T47D (cell line): ENCODE measurements at regions not wholly inside any gene's neighbourhood (a gene's known extent, or its start where the extent isn't known, plus 50 kb on each side); places are given as distances from the start of the nearest gene placed in this dataset.
"Not testable (repeated sequence)": the region's sequence is repeated elsewhere in the genome, so short reads cannot be mapped to it uniquely, and the experiment has no call there.

Source experiments
- DNase-seq, 2 experiments: peaks; one replicate each; pipeline versions ENCODE4 v3.0.0 to v3.0.0-alpha.2; 2011 to 2012; ENCODE audit warnings: low read depth in 1 of 2, low spot score in 1 of 2
- JUND ChIP-seq: IDR thresholded peaks from 2 replicates; pipeline ENCODE4 v1.6.1; 2012; ENCODE audit warnings: low read depth
- in situ Hi-C: cut with HindIII; loops from 2 replicates; pipeline ENCODE4 v1.10.0; 2016; ENCODE audit warnings: low sequenced_read_pairs, low pct_unique_long_range_greater_than_20kb

DNA sequence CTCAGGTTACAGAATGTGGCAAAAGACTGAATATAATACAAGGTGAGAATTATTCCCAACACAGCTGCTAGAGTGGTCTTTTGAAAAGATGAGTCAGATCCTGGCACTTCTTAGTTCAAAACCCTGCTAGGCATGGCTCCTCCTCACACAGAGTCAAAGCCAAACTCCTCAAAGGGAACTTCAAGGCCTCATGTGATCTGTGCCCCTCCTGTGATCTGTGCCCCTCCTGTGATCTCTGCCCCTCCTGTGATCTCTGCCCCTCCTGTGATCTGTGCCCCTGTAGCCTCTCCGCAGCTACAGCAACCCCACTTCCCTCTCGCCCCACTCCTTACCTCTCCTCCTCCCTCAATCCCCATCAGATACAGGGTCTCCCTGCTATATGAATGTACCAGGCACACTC is 525.5 kb upstream of the CCNG1 start:
- no peak for TF ChIP-seq JUND
- no peak for DNase-seq
- in situ Hi-C loops = no loop called here

DNA sequence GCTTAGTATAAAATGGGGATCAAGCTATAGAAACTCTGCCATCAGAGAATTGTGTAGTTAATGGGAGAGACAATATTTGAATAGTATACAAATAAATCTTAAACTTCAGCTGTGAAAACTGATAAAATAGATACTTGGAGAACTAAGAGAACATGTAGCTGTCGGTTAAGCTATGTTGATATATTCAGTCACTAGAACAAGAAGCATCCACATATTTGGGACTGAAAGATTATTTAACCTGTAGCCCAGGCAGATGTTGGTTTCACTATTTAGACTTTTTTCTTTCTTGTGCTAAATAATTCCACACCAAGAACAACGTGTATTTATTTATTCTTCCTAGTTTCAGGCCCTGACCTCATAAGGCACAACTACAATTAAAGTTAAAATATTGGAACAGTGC is 521.0 kb upstream of the CCNG1 start:
- in situ Hi-C loops = no loop called here
- DNase-seq = no peak
- TF ChIP-seq JUND = no peak

DNA sequence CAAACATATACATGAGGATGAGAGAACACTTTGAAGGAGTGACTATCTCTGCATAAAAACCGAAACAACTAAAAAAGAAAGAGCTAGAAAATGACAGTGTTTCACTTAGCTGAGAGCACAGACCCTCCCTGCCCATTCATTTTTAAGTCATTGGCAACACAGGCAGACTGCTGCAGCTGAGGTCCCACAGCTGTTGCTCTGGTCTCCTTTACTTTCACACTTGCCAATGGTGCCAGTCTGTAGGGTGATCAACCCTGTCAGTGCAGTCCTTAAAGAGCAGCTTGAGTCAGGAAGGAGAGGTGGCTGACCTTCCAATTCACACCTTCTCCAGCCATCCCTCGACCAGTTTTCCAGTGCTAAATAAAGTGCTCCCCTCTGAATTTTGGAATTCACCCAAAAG is 508.3 kb upstream of the CCNG1 start:
- in situ Hi-C loops = no loop called here
- no peak for DNase-seq
- no peak for TF ChIP-seq JUND

DNA sequence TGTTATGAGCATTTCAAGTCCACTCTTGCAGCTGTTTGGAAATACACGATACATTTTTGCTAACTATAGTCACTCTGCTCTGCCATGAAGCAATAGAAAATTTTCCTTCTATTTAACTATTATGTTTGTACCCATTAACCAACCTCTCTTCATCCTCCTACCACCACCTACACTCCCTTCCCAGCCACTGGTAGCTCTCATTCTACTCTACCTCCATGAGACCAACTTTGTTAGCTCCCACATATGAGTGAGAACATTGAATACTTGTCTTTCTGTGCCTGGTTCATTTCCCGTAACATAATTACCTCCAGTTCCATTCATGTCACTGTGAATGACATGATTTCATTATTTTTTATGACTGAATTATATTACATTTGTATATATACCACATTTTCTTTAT is 505.9 kb upstream of the CCNG1 start:
- in situ Hi-C loops = no loop called here
- no peak for DNase-seq
- TF ChIP-seq JUND = no peak

DNA sequence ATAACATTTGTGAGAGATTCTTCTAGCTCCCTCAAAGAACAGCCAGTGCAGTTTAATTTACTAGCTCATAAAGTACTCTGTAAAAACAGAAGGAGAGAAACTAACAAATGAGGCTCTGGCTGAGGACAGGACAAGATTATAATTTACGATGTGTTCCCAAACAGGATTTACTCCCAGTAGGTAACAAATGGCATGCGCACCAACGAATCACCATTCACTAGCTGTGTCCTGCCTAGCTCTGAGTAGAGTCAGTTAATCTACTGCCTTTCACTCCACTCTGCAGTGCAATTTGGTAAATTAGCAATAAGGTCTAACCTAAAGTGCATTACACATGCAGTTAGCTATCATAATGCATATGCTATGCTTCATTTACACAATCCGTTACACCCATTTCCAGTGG is 497.4 kb upstream of the CCNG1 start:
- in situ Hi-C loops = no loop called here
- TF ChIP-seq JUND = no peak
- no peak for DNase-seq

DNA sequence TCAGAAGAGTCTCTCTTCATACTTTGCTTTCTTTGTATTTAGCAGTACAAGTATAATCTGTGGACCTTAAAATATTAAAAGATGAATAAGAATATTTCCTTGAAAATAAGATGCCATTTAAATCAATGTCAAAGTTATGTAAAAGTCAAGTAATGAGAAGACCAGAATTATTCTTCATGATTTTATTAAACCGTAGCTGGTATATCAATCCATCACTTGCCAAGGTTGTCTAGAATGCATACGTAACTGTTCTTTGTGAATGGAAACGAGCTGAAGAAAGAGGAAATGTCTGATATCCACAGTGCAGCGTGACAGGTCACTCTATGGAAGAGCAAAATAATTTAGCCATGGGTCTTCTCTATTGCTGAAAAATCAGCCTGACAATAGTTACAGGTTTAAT is 488.7 kb upstream of the CCNG1 start:
- no peak for TF ChIP-seq JUND
- in situ Hi-C loops = no loop called here
- no peak for DNase-seq

DNA sequence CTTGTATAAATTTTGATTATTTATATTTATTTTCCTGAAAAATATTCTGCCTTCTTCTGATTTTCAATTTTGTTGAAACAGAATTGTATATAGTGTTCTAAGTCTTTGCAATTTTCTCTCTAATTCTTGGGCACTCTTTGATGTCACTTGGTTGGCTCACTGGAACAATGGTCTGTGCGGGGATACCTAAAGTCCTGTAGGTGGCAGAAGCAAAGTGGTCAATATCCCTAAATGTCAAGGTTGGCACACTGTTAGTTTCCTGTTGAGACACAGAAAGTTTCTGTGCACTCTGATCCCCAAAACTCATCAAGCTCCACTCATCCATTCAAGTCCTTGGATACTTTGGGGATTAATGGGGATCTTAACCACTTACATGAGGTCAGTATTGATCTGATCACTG is 480.8 kb upstream of the CCNG1 start:
- DNase-seq = peak in 1 of 2 experiments; percentile 10
- no peak for TF ChIP-seq JUND
- in situ Hi-C loops = no loop called here

DNA sequence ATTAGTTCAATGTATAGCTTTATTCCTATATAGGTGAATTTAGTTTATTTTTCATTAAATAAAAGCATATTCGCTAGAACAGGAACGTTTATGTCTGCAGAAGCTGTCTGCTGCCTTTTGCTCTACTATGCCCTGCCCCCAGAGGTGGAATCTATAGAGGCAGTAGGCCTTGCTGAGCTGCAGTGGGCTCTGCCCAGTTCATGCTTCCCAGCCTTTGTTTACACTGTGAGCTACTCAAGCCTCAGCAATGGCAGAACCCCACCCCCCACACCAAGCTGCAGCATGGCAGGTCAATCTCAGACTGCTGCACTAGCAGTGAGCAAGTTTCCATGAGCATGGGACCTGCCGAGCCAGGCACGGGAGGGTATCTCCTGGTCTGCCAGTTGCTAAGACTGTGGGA is 473.3 kb upstream of the CCNG1 start:
- not testable (repeated sequence) for DNase-seq

DNA sequence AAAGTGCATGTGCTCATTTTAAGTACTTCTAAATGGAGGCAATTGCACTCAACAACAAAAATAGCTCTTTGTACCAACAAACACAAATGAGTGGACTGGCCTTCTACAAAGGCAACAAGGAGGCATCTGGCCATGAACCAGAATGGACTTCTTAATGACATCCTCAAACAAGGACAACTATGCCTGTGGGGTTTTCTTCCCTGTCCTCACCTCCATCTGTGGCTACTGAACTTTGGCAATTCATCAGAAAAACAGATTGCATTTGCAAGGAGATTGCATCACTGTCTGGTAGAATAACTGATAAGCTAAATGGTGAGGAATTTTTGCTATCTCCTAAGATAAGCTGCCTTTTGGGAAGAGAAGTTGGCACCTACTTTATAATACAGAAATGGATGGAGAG is 447.3 kb upstream of the CCNG1 start:
- in situ Hi-C loops = no loop called here
- no peak for DNase-seq
- TF ChIP-seq JUND = no peak

More for the DNA sequence above, 473.3 kb upstream of the CCNG1 start:
- in situ Hi-C loops = not testable (repeated sequence)

DNA sequence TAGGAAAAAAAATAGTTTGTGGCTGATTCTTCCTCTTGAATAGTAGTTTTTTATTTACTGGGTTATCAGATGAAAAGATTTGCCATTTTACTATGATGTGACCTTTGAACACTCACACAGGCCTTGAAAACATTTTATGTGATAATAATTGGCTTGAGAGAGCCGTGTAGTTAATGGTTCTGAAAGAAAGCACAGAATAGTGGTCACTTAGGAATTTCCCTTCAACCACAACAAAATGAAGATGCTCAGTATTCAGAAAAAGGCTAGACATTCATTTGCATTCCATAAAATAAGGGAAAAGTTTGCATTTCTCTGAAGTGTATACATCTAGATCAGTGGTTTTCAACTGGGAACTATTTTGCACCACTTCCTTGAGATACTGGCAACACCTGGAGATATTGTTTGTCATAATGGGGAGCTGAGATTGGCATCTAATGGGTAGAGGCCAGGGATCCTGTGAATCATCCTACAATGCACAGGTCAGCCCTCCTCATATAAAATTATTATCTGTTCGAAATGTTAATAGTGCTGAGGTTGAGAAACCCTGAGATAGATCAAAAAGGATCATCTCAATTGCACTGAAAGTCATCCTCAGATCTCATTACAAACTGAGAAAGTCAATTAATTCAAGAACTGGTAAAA is 446.4 kb upstream of the CCNG1 start:
- in situ Hi-C loops = no loop called here
- TF ChIP-seq JUND = no peak
- DNase-seq = no peak

DNA sequence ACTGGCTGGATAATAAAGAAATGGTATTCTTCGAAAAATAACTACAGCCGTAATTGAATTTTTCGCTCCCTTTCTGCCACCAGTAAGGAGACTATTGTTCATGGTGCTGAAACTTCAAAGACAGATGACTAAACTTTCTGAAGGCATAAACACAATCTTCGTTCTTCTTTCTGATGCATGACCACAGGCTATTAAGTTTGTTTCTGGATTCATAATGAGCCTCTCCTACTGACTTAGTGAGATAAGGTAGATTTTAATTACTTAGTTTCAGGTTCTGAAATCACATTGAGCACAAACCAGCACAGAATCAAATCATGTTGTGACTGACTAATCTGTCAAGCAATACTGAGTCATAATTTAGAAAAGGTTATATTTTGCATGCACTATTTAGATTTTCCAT is 441.8 kb upstream of the CCNG1 start:
- TF ChIP-seq JUND = no peak
- DNase-seq = no peak
- in situ Hi-C loops = no loop called here

DNA sequence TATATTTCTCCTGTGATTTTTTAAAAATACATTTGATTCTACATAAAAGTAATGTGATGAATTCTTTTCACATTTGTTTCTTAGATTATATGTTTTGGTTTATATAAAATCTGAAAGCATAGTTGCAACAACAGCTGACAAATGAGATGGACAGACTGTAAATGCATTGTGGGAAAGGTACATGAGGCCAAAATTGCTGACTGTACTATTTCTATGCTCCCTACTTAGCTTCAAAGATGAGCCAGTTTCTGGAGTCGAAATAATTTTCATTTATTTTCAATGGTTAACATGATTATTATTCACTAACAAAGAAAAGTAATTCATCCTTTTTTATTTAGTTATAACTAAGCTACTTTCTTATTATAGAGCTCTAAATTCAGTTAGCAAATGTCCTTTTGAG is 441.3 kb upstream of the CCNG1 start:
- in situ Hi-C loops = no loop called here
- no peak for TF ChIP-seq JUND
- no peak for DNase-seq

DNA sequence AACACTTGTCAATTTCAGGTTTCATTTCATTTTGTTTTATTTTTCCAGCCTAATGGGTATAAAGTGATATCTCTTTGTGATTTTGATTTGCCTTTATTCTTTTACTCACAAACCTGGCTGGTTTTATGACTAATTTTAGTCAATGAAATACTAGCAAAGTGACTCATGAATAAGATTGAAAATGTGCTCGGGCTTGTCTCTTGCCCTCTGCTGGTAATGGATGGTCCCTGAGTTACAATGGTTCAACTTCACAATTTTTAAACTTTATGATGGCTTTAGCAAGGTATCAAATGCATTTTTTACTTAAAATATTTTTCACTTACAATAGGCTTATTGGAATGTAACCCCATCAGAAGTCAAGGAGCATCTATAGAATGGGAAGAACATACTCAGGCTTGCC is 431.4 kb upstream of the CCNG1 start:
- no peak for TF ChIP-seq JUND
- in situ Hi-C loops = no loop called here
- DNase-seq = peak in 1 of 2 experiments; percentile 10

DNA sequence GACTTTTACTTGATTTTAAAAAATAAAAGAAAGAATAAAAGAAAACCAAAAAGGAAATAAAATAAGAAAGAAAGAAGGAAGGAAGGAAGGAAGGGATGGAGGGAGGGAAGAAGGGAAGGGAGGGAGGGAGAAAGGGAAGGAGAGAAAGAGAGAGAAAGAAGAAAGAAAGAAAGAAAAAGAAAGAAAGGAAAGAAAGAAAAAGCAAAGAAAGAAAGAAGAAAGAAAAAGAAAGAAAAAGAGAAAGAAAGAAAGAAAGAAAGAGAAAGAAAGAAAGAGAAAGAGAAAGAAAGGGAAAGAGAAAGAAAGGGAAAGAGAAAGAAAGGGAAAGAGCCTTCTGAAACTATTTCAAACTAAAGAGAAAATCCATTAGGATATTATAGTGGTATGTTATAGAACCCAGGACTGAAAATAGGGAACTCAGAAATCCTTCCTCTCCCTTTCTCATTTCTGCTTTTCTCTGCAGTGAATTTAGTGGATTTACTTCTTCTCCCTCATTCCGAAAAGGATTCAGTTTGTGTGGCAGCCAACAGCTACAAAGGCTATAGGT is 414.7 kb upstream of the CCNG1 start:
- in situ Hi-C loops = no loop called here
- TF ChIP-seq JUND = no peak
- no peak for DNase-seq
